ENCODE measurements at regions not wholly inside any gene's neighbourhood (a gene's known extent, or its start where the extent isn't known, plus 50 kb on each side); places are given as distances from the start of the nearest gene placed in this dataset.
"Not testable (repeated sequence)": the region's sequence is repeated elsewhere in the genome, so short reads cannot be mapped to it uniquely, and the experiment has no call there.

GRCh38 chr2:5019324-5019723, 672.9 kb upstream of the SOX11 start:
- Histone ChIP-seq H3K4me3 (no peak overlapping the region), H3K36me3 (no peaks in the 10 kb centered on the region), H3K9me3 (replicated peaks) (peaks cover 12% of the 10 kb centered on the region), H3K27me3 (replicated peaks) (no peaks in the 10 kb centered on the region), H3K4me1 (replicated peaks) (no peaks in the 10 kb centered on the region), H3K27ac (no peak overlapping the region)
- no peak for DNase-seq (ENCODE audit: low read depth in 1 of 2, low spot score in 2 of 2)

DNA sequence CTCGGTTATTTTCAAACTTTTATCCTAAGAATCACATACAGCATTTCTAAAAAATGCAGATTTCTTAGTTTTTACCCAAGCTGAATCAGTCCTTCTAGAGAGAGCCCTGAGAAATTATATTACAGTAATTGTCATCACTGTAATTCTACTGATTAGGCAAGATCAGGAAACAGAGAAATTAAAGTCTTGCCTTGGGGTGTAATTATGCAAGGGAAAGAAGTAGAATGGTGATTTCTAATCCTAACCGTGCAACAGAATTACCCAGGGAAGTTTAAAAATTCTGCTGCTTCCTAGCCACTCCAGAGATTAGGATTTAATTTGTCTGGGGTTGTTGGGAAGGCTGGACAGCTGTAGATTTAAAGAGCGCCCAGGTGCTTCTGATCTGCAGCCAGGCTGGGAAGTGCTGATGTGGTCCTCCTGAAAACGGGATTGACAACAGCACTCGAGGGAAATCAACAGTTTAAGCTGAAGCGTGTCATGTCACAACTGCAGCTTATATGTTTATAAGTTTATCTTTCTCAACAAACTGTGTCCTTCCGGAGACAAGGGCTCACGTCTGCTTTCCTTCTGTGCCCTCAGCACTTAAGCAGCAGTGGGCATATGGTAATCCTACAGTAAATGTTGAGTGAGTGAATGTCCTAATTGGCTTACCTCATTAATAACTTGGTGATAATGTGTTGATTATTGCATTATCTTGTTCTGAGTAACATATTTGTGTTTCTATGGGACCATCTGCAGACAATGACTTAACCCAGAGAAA, 671.9 kb upstream of the SOX11 start:
- Histone ChIP-seq H3K27me3 (replicated peaks) (no peaks in the 10 kb centered on the region), H3K27ac (no peak overlapping the region), H3K9me3 (replicated peaks) (peaks cover 12% of the 10 kb centered on the region), H3K4me3 (no peak overlapping the region), H3K36me3 (no peaks in the 10 kb centered on the region), H3K4me1 (replicated peaks) (no peaks in the 10 kb centered on the region)
- DNase-seq (ENCODE audit: low read depth in 1 of 2, low spot score in 2 of 2), result no peak

DNA sequence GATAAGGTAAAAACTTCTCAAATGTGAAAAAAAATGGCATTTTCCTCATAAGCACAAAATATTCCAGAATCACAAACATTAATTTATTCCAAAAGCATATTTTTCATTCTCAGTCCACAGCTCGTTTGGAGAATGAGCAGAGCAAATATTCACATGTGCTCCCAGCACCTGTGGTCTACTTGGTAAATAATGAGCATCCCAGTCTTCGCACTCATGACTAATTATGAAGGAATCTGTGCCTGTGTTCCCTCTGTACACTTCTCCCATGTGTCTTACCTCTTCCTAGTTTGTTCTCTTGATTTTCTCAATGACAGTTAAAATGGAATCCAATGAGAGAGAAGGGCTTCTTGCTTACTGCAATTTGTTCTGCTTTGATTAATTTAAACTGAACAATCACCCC, 671.0 kb upstream of the SOX11 start:
- Histone ChIP-seq H3K9me3 (replicated peaks) (peaks cover 19% of the 10 kb centered on the region), H3K27ac (no peak overlapping the region), H3K4me3 (no peak overlapping the region), H3K27me3 (replicated peaks) (no peaks in the 10 kb centered on the region), H3K36me3 (no peaks in the 10 kb centered on the region), H3K4me1 (replicated peaks) (no peaks in the 10 kb centered on the region)
- DNase-seq (ENCODE audit: low read depth in 1 of 2, low spot score in 2 of 2), result no peak

DNA sequence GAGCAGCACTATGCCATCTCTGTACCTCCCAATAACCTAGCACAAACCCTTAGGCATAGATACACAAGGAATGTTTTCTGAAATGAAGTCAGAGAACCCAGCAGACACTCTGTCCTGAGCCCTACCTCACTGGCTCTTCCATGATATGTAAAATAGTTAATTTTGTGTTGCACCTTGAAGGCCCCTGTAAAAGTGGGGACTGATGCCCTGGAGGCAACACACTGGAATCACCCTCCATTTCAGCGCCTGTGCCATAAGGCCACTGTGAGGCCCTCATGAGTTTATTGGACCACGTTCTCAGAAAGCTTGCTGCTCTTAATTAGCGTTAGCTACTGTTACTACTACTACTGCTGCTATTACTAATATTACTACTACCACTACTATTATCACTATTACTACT, 670.1 kb upstream of the SOX11 start:
- DNase-seq (ENCODE audit: low read depth in 1 of 2, low spot score in 2 of 2), result no peak

DNA sequence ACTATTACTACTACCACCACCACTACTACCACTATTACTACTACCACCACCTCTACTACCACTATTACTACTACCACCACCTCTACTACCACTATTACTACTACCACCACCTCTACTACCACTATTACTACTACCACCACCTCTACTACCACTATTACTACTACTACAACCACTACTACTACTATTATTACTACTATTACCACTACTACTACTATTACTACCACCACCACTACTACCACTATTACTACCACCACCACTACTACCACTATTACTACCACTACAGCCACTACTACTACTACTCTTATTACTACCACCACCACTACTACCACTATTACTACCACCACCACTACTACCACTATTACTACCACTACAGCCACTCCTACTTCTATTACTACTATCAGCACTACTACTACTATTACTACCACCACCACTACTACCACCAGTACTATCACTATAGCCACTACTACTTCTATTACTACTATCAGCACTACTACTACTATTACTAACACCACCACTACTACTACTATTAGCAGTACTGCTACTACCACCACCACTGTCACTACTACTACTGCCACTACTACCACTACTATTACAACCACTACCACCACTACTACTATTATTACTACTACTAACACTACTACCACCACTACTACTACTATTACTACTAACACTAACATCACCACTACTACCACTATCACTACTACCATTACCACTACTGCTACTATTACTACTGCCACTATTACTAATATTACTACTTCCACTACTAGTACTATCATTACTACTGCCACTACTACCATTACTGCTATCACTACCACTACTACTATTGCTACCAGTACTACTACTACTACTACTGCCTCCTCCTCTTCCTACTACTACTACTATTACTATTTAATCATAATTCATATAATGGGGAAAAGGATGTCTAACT, 669.2 kb upstream of the SOX11 start:
- not testable (repeated sequence) for H3K36me3 ChIP-seq; H3K27me3 ChIP-seq (replicated peaks); H3K4me1 ChIP-seq (replicated peaks); H3K4me3 ChIP-seq; DNase-seq (ENCODE audit: low read depth in 1 of 2, low spot score in 2 of 2); H3K27ac ChIP-seq
- H3K9me3 ChIP-seq (replicated peaks), result peaks cover 15% of the 10 kb centered on the region

More for the DNA sequence above, 670.1 kb upstream of the SOX11 start:
- Histone ChIP-seq H3K27me3 (replicated peaks) (no peaks in the 10 kb centered on the region), H3K36me3 (no peaks in the 10 kb centered on the region), H3K9me3 (replicated peaks) (peaks cover 19% of the 10 kb centered on the region), H3K4me1 (replicated peaks) (no peaks in the 10 kb centered on the region), H3K27ac (no peak overlapping the region), H3K4me3 (no peak overlapping the region)

DNA sequence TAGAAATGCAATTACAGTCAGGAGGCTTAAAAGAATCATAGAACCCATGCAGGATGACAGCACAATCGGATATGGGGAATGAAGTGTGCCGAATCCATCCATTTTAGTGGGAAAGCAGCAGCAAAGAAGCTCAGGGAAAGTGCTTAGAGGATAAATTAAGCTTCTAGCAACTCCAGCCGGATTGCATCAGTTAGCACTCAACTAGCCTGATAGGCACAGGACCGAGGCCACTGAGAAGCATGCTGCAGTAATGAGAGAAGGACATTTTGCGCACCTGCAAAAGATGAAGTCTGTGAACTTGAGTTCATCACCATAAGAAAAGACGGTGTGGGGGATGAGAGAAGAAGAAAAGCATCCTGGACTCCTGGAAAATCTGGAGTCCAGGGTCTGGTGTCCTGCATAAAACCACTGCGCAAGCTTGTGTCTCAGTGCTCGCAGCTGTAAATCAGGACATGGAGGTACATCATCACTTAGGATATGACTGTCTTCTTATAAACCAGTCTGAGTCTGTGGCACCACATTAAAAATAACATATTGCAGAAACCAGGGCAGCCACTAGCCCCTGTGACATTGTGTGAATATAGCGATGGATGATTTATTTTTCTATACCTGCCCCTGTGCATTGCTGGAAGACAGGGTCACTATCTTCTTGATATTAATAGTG, 665.5 kb upstream of the SOX11 start:
- no peak overlapping the region for H3K4me3 ChIP-seq
- H3K9me3 ChIP-seq (replicated peaks), result peaks cover 18% of the 10 kb centered on the region
- no peak for DNase-seq (ENCODE audit: low read depth in 1 of 2, low spot score in 2 of 2)
- no peak overlapping the region for H3K27ac ChIP-seq
- no peaks in the 10 kb centered on the region for H3K4me1 ChIP-seq (replicated peaks)
- H3K36me3 ChIP-seq, result no peaks in the 10 kb centered on the region
- no peaks in the 10 kb centered on the region for H3K27me3 ChIP-seq (replicated peaks)

GRCh38 chr2:5035057-5035488, 657.1 kb upstream of the SOX11 start:
- DNase-seq (ENCODE audit: low read depth in 1 of 2, low spot score in 2 of 2), result no peak
- Histone ChIP-seq H3K4me1 (replicated peaks) (no peaks in the 10 kb centered on the region), H3K36me3 (no peaks in the 10 kb centered on the region), H3K27me3 (replicated peaks) (no peaks in the 10 kb centered on the region), H3K9me3 (replicated peaks) (peaks cover 2% of the 10 kb centered on the region), H3K27ac (no peak overlapping the region), H3K4me3 (no peak overlapping the region)

GRCh38 chr2:5036256-5036655, 655.9 kb upstream of the SOX11 start:
- Histone ChIP-seq H3K27ac (no peak overlapping the region), H3K27me3 (replicated peaks) (no peaks in the 10 kb centered on the region), H3K9me3 (replicated peaks) (peaks cover 2% of the 10 kb centered on the region; the same call in 1 of the 2 replicates), H3K4me3 (no peak overlapping the region), H3K36me3 (no peaks in the 10 kb centered on the region), H3K4me1 (replicated peaks) (no peaks in the 10 kb centered on the region)
- no peak for DNase-seq (ENCODE audit: low read depth in 1 of 2, low spot score in 2 of 2)

DNA sequence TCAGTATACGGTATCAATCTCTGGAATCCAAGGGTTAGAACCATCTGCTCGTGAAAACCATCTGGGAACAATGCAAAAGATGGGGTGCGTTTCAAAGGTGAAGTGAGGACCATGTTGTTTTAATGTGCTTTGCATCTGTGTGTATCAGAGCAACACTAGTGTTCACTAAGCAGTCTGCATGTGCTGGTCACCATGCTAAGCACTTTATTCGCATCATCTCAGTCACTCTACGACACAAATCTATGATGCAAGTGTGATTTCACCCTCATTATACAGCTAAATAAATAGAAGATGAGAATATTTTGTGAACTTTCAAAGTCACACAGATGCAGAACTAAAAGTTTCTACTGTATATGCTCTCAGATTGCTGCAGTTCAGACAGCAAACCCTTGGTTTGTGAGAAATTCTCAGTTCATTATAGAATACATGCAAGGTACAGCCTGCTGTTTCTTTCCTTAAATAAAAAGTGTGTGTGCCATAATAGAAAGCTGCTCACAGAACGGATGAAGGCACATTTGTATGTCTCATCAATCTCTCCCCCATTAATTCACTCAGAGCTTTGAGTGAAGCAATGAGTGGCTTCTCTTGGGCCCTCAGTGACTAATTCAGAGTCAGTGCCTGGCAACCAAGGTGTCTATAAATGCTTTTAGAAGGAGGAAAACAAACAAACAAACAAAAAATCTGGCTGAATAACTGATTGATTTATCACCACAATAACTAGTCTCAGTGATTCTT, 652.8 kb upstream of the SOX11 start:
- DNase-seq (ENCODE audit: low read depth in 1 of 2, low spot score in 2 of 2), result no peak
- Histone ChIP-seq H3K4me3 (no peak overlapping the region), H3K36me3 (no peaks in the 10 kb centered on the region), H3K9me3 (replicated peaks) (peaks cover 6% of the 10 kb centered on the region; the same call in 1 of the 2 replicates), H3K4me1 (replicated peaks) (no peaks in the 10 kb centered on the region), H3K27ac (no peak overlapping the region), H3K27me3 (replicated peaks) (no peaks in the 10 kb centered on the region)

GRCh38 chr2:5040571-5040970, 651.6 kb upstream of the SOX11 start:
- Histone ChIP-seq H3K4me3 (no peak overlapping the region), H3K27ac (no peak overlapping the region), H3K36me3 (no peaks in the 10 kb centered on the region), H3K4me1 (replicated peaks) (no peaks in the 10 kb centered on the region), H3K9me3 (replicated peaks) (peaks cover 6% of the 10 kb centered on the region; the same call in 1 of the 2 replicates), H3K27me3 (replicated peaks) (no peaks in the 10 kb centered on the region)
- DNase-seq (ENCODE audit: low read depth in 1 of 2, low spot score in 2 of 2), result no peak

- no peak overlapping the region for H3K27ac ChIP-seq
- H3K9me3 ChIP-seq (replicated peaks), result peaks cover 6% of the 10 kb centered on the region; the same call in 1 of the 2 replicates
- no peak for DNase-seq (ENCODE audit: low read depth in 1 of 2, low spot score in 2 of 2)
- H3K27me3 ChIP-seq (replicated peaks), result no peaks in the 10 kb centered on the region
- no peaks in the 10 kb centered on the region for H3K36me3 ChIP-seq
- no peaks in the 10 kb centered on the region for H3K4me1 ChIP-seq (replicated peaks)
- H3K4me3 ChIP-seq, result no peak overlapping the region
These were observed 650.7 kb upstream of the SOX11 start for GRCh38 chr2:5041501-5041900.

- no peak overlapping the region for H3K27ac ChIP-seq
- no peaks in the 10 kb centered on the region for H3K4me1 ChIP-seq (replicated peaks)
- H3K36me3 ChIP-seq, result no peaks in the 10 kb centered on the region
- no peak for DNase-seq (ENCODE audit: low read depth in 1 of 2, low spot score in 2 of 2)
- H3K9me3 ChIP-seq (replicated peaks), result peaks cover 4% of the 10 kb centered on the region; the same call in 1 of the 2 replicates
- no peaks in the 10 kb centered on the region for H3K27me3 ChIP-seq (replicated peaks)
- H3K4me3 ChIP-seq, result no peak overlapping the region
These were observed 649.3 kb upstream of the SOX11 start for GRCh38 chr2:5042666-5043440.

- no peak for DNase-seq (ENCODE audit: low read depth in 1 of 2, low spot score in 2 of 2)
- H3K4me1 ChIP-seq (replicated peaks), result no peaks in the 10 kb centered on the region
- H3K27me3 ChIP-seq (replicated peaks), result no peaks in the 10 kb centered on the region
- no peak overlapping the region for H3K27ac ChIP-seq
- no peaks in the 10 kb centered on the region for H3K36me3 ChIP-seq
- H3K9me3 ChIP-seq (replicated peaks), result no peaks in the 10 kb centered on the region; the same call in 1 of the 2 replicates
- no peak overlapping the region for H3K4me3 ChIP-seq
These were observed 640.9 kb upstream of the SOX11 start for GRCh38 chr2:5051300-5051699.

All from SJSA1 (cell line).